H1 (cell line): ENCODE measurements at regions not wholly inside any gene's neighbourhood (a gene's known extent, or its start where the extent isn't known, plus 50 kb on each side); places are given as distances from the start of the nearest gene placed in this dataset.

ENCODE experiments used
- CHD2 ChIP-seq: IDR thresholded peaks from 2 replicates; pipeline ENCODE4 v1.6.1; 2012; ENCODE audit warnings: low read length, improper control_type of control experiment
- EZH2 ChIP-seq: fragments of 200-600 bp; sonication (generic); IDR thresholded peaks from 2 replicates; pipeline ENCODE4 v1.7.1; 2012; ENCODE audit warnings: low read depth, mild to moderate bottlenecking, moderate library complexity, low read length, inconsistent platforms; ENCODE audit not compliant: severe bottlenecking
- GTF2F1 ChIP-seq: IDR thresholded peaks from 2 replicates; pipeline ENCODE4 v1.6.1; 2012; ENCODE audit warnings: low read depth, low read length, improper control_type of control experiment, borderline replicate concordance
- HDAC2 ChIP-seq, 2 experiments: fragments of 300-600 bp in 1 of 2; sonication (generic) in 1 of 2; IDR thresholded peaks; 2 replicates each; pipeline ENCODE4 v1.6.1; 2011 to 2012; ENCODE audit warnings: low read depth in 2 of 2, low read length in 2 of 2, mild to moderate bottlenecking in 2 of 2, moderate library complexity in 2 of 2, borderline replicate concordance in 1 of 2, inconsistent platforms in 1 of 2
- JUN ChIP-seq: IDR thresholded peaks from 2 replicates; pipeline ENCODE4 v1.6.1; 2011; ENCODE audit warnings: low read depth, mild to moderate bottlenecking, improper control_type of control experiment, low read length
- POLR2A ChIP-seq, 2 experiments: IDR thresholded peaks; 1 replicate in 1 of 2; 2 replicates in 1 of 2; pipeline ENCODE4 v1.6.1; 2011; ENCODE audit warnings: low read depth in 2 of 2, low read length in 2 of 2, mild to moderate bottlenecking in 2 of 2; ENCODE audit errors: control extremely low read depth in 1 of 2
- RFX5 ChIP-seq: IDR thresholded peaks from 2 replicates; pipeline ENCODE4 v1.6.1; 2011; ENCODE audit warnings: low read depth, low read length, improper control_type of control experiment, borderline replicate concordance
- SIN3A ChIP-seq, 2 experiments: IDR thresholded peaks in 1 of 2; conservative IDR thresholded peaks in 1 of 2; 2 replicates each; pipeline ENCODE4 v1.6.1; 2011 to 2012; ENCODE audit warnings: low read length in 2 of 2, improper control_type of control experiment in 1 of 2, low read depth in 1 of 2, mild to moderate bottlenecking in 1 of 2
- TF ChIP-seq, protein P1 (sequence below), 3 experiments: IDR thresholded peaks; 1 replicate in 2 of 3; 2 replicates in 1 of 3; pipeline versions ENCODE4 v1.5.1 to v1.6.1; 2011; ENCODE audit warnings: low read length in 3 of 3, mild to moderate bottlenecking in 3 of 3, inconsistent platforms in 2 of 3, low read depth in 1 of 3, moderate library complexity in 1 of 3; ENCODE audit not compliant: insufficient read depth in 1 of 3; ENCODE audit errors: control extremely low read depth in 1 of 3
- TF ChIP-seq, protein P2 (sequence below): IDR thresholded peaks from 2 replicates; pipeline ENCODE4 v1.6.1; 2011; ENCODE audit warnings: low read length, improper control_type of control experiment

DNA sequence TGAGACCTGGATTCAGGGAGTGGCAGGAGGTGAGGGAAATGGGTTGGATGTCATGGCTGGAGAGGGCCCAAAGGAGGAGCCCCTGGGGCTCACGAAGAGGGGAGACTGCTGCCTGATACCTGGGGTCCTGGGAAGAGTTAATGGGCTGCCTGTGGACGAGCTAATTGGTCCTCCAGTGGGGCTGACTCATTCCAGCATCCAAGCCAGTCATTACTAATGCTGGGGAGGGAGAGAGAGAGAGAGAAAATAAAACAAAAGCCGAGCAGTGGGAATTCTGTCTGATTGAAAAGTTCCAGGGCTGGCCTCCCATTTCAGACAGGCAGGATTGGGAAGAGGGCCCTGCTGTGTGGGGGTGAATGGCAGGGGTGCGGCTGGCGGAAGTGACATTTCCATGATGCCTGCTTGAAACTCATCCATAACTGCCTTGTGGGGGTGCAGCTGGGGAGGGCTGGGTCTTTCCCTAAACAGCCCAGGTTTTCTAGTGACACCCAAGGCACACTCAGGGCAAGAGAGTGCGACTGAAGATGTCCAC is 297.8 kb downstream of the RPS24 start:
- no peak for TF ChIP-seq EZH2
- TF ChIP-seq, protein P1, sequence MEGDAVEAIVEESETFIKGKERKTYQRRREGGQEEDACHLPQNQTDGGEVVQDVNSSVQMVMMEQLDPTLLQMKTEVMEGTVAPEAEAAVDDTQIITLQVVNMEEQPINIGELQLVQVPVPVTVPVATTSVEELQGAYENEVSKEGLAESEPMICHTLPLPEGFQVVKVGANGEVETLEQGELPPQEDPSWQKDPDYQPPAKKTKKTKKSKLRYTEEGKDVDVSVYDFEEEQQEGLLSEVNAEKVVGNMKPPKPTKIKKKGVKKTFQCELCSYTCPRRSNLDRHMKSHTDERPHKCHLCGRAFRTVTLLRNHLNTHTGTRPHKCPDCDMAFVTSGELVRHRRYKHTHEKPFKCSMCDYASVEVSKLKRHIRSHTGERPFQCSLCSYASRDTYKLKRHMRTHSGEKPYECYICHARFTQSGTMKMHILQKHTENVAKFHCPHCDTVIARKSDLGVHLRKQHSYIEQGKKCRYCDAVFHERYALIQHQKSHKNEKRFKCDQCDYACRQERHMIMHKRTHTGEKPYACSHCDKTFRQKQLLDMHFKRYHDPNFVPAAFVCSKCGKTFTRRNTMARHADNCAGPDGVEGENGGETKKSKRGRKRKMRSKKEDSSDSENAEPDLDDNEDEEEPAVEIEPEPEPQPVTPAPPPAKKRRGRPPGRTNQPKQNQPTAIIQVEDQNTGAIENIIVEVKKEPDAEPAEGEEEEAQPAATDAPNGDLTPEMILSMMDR (IDR thresholded peaks at IDR 0.05; ENCODE audit: control extremely low read depth in 1 of 3, insufficient read depth in 1 of 3, low read depth in 1 of 3, low read length in 3 of 3) = no peak
- no peak for TF ChIP-seq GTF2F1
- TF ChIP-seq, protein P2, sequence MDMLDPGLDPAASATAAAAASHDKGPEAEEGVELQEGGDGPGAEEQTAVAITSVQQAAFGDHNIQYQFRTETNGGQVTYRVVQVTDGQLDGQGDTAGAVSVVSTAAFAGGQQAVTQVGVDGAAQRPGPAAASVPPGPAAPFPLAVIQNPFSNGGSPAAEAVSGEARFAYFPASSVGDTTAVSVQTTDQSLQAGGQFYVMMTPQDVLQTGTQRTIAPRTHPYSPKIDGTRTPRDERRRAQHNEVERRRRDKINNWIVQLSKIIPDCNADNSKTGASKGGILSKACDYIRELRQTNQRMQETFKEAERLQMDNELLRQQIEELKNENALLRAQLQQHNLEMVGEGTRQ = no peak
- TF ChIP-seq SIN3A (conservative IDR thresholded peaks at IDR 0.05 in 1 of 2, IDR thresholded peaks at IDR 0.05 in 1 of 2; ENCODE audit: low read depth in 1 of 2, low read length in 2 of 2) = no peak
- TF ChIP-seq POLR2A (IDR thresholded peaks at IDR 0.05; ENCODE audit: control extremely low read depth in 1 of 2, low read depth in 2 of 2, low read length in 2 of 2) = no peak
- no peak for TF ChIP-seq HDAC2 (IDR thresholded peaks at IDR 0.05; ENCODE audit: borderline replicate concordance in 1 of 2, low read depth in 2 of 2, low read length in 2 of 2)
- no peak for TF ChIP-seq JUN
- no peak for TF ChIP-seq RFX5
- no peak for TF ChIP-seq CHD2
